ENCODE measurements at regions not wholly inside any gene's neighbourhood (a gene's known extent, or its start where the extent isn't known, plus 50 kb on each side); places are given as distances from the start of the nearest gene placed in this dataset.

DNA sequence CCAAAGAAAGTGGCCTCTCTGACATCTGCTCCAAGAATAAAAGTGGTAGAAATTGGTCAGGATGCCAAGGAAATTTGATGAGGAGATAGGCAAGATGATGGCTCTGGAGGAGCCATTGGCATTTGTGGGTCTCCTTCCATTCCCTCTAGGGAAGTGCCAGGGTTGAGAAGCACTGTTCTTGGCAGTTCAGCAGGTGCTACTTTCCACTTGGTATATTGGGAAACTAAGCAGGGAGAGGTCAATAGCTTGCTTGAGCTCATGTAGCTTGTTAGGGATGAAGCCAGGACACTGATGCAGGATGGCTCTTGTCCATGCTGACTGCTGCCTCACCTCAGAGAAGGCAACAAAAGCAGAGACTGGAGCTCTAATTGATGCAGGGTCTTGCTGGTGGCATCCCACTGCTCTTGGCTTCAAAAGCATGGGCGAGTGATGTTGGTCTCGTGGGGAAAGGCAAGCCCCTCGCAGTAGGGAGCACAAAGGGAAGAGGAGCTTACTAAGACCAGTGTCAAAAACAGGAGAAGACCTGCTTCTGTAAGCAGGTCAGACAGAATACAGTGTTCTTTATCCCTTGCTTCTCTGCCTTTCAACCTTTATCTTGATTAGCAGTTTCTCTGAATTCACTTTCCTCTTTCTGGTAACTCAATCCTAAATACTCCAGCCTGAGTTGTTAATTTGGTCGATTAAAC, 73.1 kb upstream of the RIPOR2 start:
- TF ChIP-seq SP1 (IDR thresholded peaks at IDR 0.05) (no peak), SUZ12 (IDR thresholded peaks at IDR 0.05) (no peak), FOXK2 (IDR thresholded peaks at IDR 0.05) (no peak), BHLHE40 (IDR thresholded peaks at IDR 0.05; ENCODE audit: borderline replicate concordance) (no peak), NFRKB (IDR thresholded peaks at IDR 0.05) (no peak), HDGF (IDR thresholded peaks at IDR 0.05; ENCODE audit: borderline replicate concordance) (no peak), ELF4 (IDR thresholded peaks at IDR 0.05) (no peak), TARDBP (IDR thresholded peaks at IDR 0.05) (no peak)
